CD4-positive, CD25-positive, alpha-beta regulatory T cell (primary cell): ENCODE measurements at regions not wholly inside any gene's neighbourhood (a gene's known extent, or its start where the extent isn't known, plus 50 kb on each side); places are given as distances from the start of the nearest gene placed in this dataset.

Experiments used
- ATAC-seq, 2 donors: fragments of 150-1000 bp; cut with Tn5 transposase; one replicate each; pipeline ENCODE4 v1.10.0; 2021; ENCODE audit warnings: low read depth in 2 of 2, moderate number of reproducible peaks in 2 of 2, moderate library complexity in 1 of 2
- DNase-seq, 3 donors: peaks; one replicate each; pipeline versions ENCODE4 v3.0.0 to v3.0.0-alpha.2; 2012 to 2022; ENCODE audit warnings: mixed read lengths in 1 of 3
- H3K27ac ChIP-seq: one replicate; pipeline ENCODE4 v1.7.0; 2013; ENCODE audit warnings: mild to moderate bottlenecking, low read length; ENCODE audit not compliant: insufficient read depth, poor library complexity, severe bottlenecking
- H3K27me3 ChIP-seq: one replicate; pipeline ENCODE4 v1.7.0; 2013; ENCODE audit warnings: low read length; ENCODE audit not compliant: control insufficient read depth, insufficient read depth
- H3K36me3 ChIP-seq: one replicate; pipeline ENCODE4 v1.7.0; 2013; ENCODE audit warnings: mild to moderate bottlenecking, low read length, moderate library complexity; ENCODE audit not compliant: control insufficient read depth, insufficient read depth
- H3K4me1 ChIP-seq: 2 replicates; pipeline ENCODE4 v1.7.0; 2013; ENCODE audit warnings: mild to moderate bottlenecking, low read length; ENCODE audit not compliant: insufficient read depth, control insufficient read depth, poor library complexity, severe bottlenecking
- H3K4me3 ChIP-seq: one replicate; pipeline ENCODE4 v1.7.0; 2013; ENCODE audit warnings: low read depth, mild to moderate bottlenecking, low read length, moderate library complexity
- H3K9me3 ChIP-seq, 2 experiments: 1 replicate in 1 of 2; 2 replicates in 1 of 2; pipeline ENCODE4 v1.7.0; 2013; ENCODE audit warnings: low read length in 2 of 2, mild to moderate bottlenecking in 1 of 2, moderate library complexity in 1 of 2; ENCODE audit not compliant: control insufficient read depth in 2 of 2
- H3K27ac Mint-ChIP-seq, 3 donors: one replicate each; pipeline ENCODE4 v1.8.0; 2020 to 2022; ENCODE audit warnings: mild to moderate bottlenecking in 3 of 3, mixed read lengths in 3 of 3, moderate library complexity in 2 of 3
- H3K27me3 Mint-ChIP-seq: one replicate; pipeline ENCODE4 v1.8.0; 2022; ENCODE audit warnings: mild to moderate bottlenecking, mixed read lengths
- H3K36me3 Mint-ChIP-seq: one replicate; pipeline ENCODE4 v1.8.0; 2020; ENCODE audit warnings: mixed read lengths
- H3K4me1 Mint-ChIP-seq, 4 donors: one replicate each; pipeline ENCODE4 v1.8.0; 2020 to 2022; ENCODE audit warnings: mixed read lengths in 4 of 4, mild to moderate bottlenecking in 1 of 4
- H3K4me3 Mint-ChIP-seq, 4 donors: one replicate each; pipeline ENCODE4 v1.8.0; 2020 to 2022; ENCODE audit warnings: mild to moderate bottlenecking in 4 of 4, mixed read lengths in 4 of 4, moderate library complexity in 3 of 4
- H3K9me3 Mint-ChIP-seq, 7 donors: one replicate each; pipeline ENCODE4 v1.8.0; 2020 to 2022; ENCODE audit warnings: mixed read lengths in 7 of 7, mild to moderate bottlenecking in 3 of 7, moderate library complexity in 2 of 7

- H3K27ac Mint-ChIP-seq: no peak overlapping the region
- Histone ChIP-seq H3K27ac (no peak overlapping the region), H3K27me3 (no peaks in the 10 kb centered on the region), H3K36me3 (no peaks in the 10 kb centered on the region), H3K4me3 (no peak overlapping the region), H3K4me1 (peaks cover 9% of the 10 kb centered on the region), H3K9me3 (no peaks in the 10 kb centered on the region)
- H3K4me1 Mint-ChIP-seq: peaks cover 4 to 21% (median 12%) of the 10 kb centered on the region in 4 donors
- H3K9me3 Mint-ChIP-seq: peaks cover 0 to 2% (median 0%) of the 10 kb centered on the region in 7 donors
- no peak overlapping the region for H3K4me3 Mint-ChIP-seq
- H3K27me3 Mint-ChIP-seq: no peaks in the 10 kb centered on the region
- ATAC-seq (no peak), DNase-seq (no peak)
- H3K36me3 Mint-ChIP-seq: no peaks in the 10 kb centered on the region
Measured at GRCh38 chr1:101185421-101185820, 51.4 kb upstream of the S1PR1 start.

- no peak overlapping the region for H3K4me3 ChIP-seq
- H3K9me3 ChIP-seq: no peaks in the 10 kb centered on the region
- Mint-ChIP-seq H3K27ac (no peak overlapping the region), H3K9me3 (peaks cover 0 to 1% (median 0%) of the 10 kb centered on the region in 7 donors), H3K4me3 (no peak overlapping the region), H3K36me3 (no peaks in the 10 kb centered on the region), H3K4me1 (peaks cover 18 to 35% (median 29%) of the 10 kb centered on the region in 4 donors), H3K27me3 (no peaks in the 10 kb centered on the region)
- no peaks in the 10 kb centered on the region for H3K27me3 ChIP-seq
- ATAC-seq: no peak
- peaks cover 27% of the 10 kb centered on the region for H3K4me1 ChIP-seq
- H3K27ac ChIP-seq: no peak overlapping the region
- no peaks in the 10 kb centered on the region for H3K36me3 ChIP-seq
- DNase-seq: no peak
Measured at GRCh38 chr1:101183388-101183699, 53.5 kb upstream of the S1PR1 start.

GRCh38 chr1:101182627-101183387, 54.0 kb upstream of the S1PR1 start:
- DNase-seq (no peak), ATAC-seq (no peak)
- Mint-ChIP-seq H3K4me3 (no peak overlapping the region), H3K4me1 (peaks cover 18 to 36% (median 30%) of the 10 kb centered on the region in 4 donors), H3K27ac (no peak overlapping the region), H3K36me3 (no peaks in the 10 kb centered on the region), H3K27me3 (no peaks in the 10 kb centered on the region), H3K9me3 (peaks cover 0 to 1% (median 0%) of the 10 kb centered on the region in 7 donors)
- H3K27me3 ChIP-seq: no peaks in the 10 kb centered on the region
- no peak overlapping the region for H3K27ac ChIP-seq
- H3K9me3 ChIP-seq: no peaks in the 10 kb centered on the region
- H3K4me3 ChIP-seq: no peak overlapping the region
- H3K4me1 ChIP-seq: peaks cover 30% of the 10 kb centered on the region
- H3K36me3 ChIP-seq: no peaks in the 10 kb centered on the region

- Mint-ChIP-seq H3K27me3 (no peaks in the 10 kb centered on the region), H3K4me1 (peaks cover 16 to 40% (median 32%) of the 10 kb centered on the region in 4 donors), H3K27ac (peak overlapping the region in 1 of 3 donors; percentile 61), H3K4me3 (no peak overlapping the region), H3K9me3 (peaks cover 0 to 1% (median 0%) of the 10 kb centered on the region in 7 donors), H3K36me3 (no peaks in the 10 kb centered on the region)
- H3K4me3 ChIP-seq: no peak overlapping the region
- H3K27me3 ChIP-seq: no peaks in the 10 kb centered on the region
- peaks cover 23% of the 10 kb centered on the region for H3K4me1 ChIP-seq
- H3K36me3 ChIP-seq: no peaks in the 10 kb centered on the region
- H3K27ac ChIP-seq: no peak overlapping the region
- H3K9me3 ChIP-seq: no peaks in the 10 kb centered on the region
- ATAC-seq (no peak), DNase-seq (no peak)
Measured at GRCh38 chr1:101181930-101182329, 54.9 kb upstream of the S1PR1 start.

DNA sequence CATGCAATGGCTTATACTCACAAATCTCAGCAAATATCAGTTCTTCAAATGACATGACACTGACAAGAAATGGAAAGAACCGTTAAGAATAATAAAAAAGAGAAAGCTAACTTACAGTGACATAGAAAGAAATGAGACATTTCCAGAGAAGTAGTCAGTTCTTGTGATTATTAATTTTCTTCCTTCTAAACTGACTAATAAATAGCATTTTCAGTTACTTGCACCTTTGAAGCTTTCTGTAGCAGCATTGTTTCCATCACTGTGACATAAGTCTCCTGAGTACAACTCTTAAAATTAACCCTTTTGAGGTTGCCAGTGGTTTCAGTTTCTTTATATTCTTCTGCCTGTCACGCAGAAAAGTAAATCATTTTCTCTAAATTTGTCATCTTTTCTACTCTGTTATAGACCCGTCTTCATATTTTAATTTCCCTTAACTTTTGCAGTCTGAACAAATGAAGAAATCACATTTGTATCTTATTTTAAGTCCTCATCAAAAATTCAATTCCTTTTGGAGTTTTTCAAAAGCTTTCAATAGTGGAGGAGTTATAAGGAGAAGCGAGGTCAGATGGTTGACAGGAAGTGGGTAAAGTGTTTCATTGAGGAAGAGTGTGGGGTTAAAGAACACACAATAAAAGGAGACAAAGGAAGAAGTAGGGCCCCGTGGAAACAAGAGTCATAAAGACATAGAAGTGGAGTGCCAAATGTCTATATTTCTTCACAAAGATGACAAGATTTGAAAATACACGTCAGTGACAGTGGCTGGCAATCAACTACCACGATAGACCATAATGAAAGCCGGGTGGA, 57.9 kb upstream of the S1PR1 start:
- Histone ChIP-seq H3K27me3 (no peaks in the 10 kb centered on the region), H3K4me1 (peaks cover 21% of the 10 kb centered on the region), H3K9me3 (no peaks in the 10 kb centered on the region), H3K27ac (peak overlapping the region; percentile 64), H3K4me3 (peak overlapping the region; percentile 54), H3K36me3 (no peaks in the 10 kb centered on the region)
- H3K27me3 Mint-ChIP-seq: no peaks in the 10 kb centered on the region
- no peaks in the 10 kb centered on the region for H3K9me3 Mint-ChIP-seq
- H3K27ac Mint-ChIP-seq: peak overlapping the region; percentile 87 to 93 (median 88)
- H3K4me3 Mint-ChIP-seq: peak overlapping the region; percentile 43 to 87 (median 72)
- H3K36me3 Mint-ChIP-seq: no peaks in the 10 kb centered on the region
- ATAC-seq (peak; percentile 59 to 69), DNase-seq (peak in 2 of 3 donors; percentile 45 to 87)
- H3K4me1 Mint-ChIP-seq: peaks cover 16 to 42% (median 32%) of the 10 kb centered on the region in 4 donors

DNA sequence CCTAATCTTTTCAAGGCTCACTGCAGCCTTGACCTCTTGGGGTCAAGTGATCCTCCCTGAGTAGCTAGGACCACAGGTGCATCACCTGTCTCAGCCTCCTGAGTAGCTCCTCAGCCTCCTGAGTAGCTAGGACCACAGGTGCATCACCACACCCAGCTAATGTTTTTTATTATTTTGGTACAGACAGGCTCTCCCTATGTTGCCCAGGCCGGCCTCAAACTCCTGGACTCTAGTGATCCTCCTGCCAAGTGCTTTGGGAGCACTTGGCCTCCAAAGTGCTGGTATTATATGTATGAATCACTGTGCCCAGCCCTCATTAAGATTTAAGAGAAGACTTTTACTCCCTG, 58.5 kb upstream of the S1PR1 start:
- peak overlapping the region; percentile 64 for H3K27ac ChIP-seq
- peak overlapping the region; percentile 87 to 93 (median 88) for H3K27ac Mint-ChIP-seq
- H3K4me3 ChIP-seq: peak overlapping the region; percentile 54
- H3K4me1 ChIP-seq: peaks cover 21% of the 10 kb centered on the region
- peak in 1 of 2 donors; percentile 24 for ATAC-seq
- no peaks in the 10 kb centered on the region for H3K27me3 ChIP-seq
- DNase-seq: no peak
- no peaks in the 10 kb centered on the region for H3K27me3 Mint-ChIP-seq
- H3K4me1 Mint-ChIP-seq: peaks cover 16 to 36% (median 29%) of the 10 kb centered on the region in 4 donors
- H3K4me3 Mint-ChIP-seq: peak overlapping the region; percentile 20 to 87 (median 58)
- H3K9me3 ChIP-seq: no peaks in the 10 kb centered on the region
- no peaks in the 10 kb centered on the region for H3K36me3 Mint-ChIP-seq
- no peaks in the 10 kb centered on the region for H3K36me3 ChIP-seq
- no peaks in the 10 kb centered on the region for H3K9me3 Mint-ChIP-seq

DNA sequence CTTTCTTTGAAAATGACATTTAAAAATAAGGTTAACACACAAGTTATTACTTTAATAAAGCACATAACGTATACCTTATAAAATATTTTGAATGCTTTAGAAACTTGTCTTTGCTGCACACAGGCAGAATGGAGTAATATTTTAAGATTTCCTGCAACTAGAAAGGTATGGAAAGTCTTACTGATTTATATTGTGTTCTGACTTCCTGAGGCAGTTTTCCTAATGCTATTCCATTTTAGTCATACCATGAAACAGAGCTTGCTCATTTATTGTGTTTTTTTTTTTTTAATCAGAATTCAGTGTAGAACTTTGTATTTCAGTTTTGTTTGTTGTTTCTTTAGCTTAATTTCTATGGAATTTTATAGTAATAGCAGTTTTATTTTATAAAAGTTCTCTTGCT, 60.9 kb upstream of the S1PR1 start:
- peak overlapping the region in 1 of 3 donors; percentile 54 for H3K27ac Mint-ChIP-seq
- ATAC-seq: no peak

More for the DNA sequence above, 60.9 kb upstream of the S1PR1 start:
- Histone ChIP-seq H3K9me3 (no peaks in the 10 kb centered on the region), H3K4me3 (no peak overlapping the region), H3K27me3 (no peaks in the 10 kb centered on the region), H3K4me1 (peaks cover 21% of the 10 kb centered on the region), H3K36me3 (no peaks in the 10 kb centered on the region), H3K27ac (no peak overlapping the region)
- Mint-ChIP-seq H3K36me3 (no peaks in the 10 kb centered on the region), H3K4me3 (no peak overlapping the region), H3K27me3 (no peaks in the 10 kb centered on the region), H3K9me3 (no peaks in the 10 kb centered on the region), H3K4me1 (peaks cover 14 to 34% (median 27%) of the 10 kb centered on the region in 4 donors)
- no peak for DNase-seq
